Neuron (in vitro differentiated cells): ENCODE measurements at regions not wholly inside any gene's neighbourhood (a gene's known extent, or its start where the extent isn't known, plus 50 kb on each side); places are given as distances from the start of the nearest gene placed in this dataset.
"Not testable (repeated sequence)": the region's sequence is repeated elsewhere in the genome, so short reads cannot be mapped to it uniquely, and the experiment has no call there.

Source experiments
- H2AFZ ChIP-seq: one replicate; pipeline ENCODE4 v1.6.1; 2013; ENCODE audit warnings: low read depth, mild to moderate bottlenecking, inconsistent platforms, low read length, moderate library complexity
- H3K27me3 ChIP-seq: one replicate; pipeline ENCODE4 v1.6.1; 2013; ENCODE audit warnings: low read length; ENCODE audit not compliant: insufficient read depth
- H3K36me3 ChIP-seq: one replicate; pipeline ENCODE4 v1.6.1; 2013; ENCODE audit warnings: low read length; ENCODE audit not compliant: insufficient read depth
- H3K4me1 ChIP-seq: one replicate; pipeline ENCODE4 v1.6.1; 2013; ENCODE audit warnings: low read length; ENCODE audit not compliant: insufficient read depth
- H3K4me3 ChIP-seq: 2 replicates; pipeline ENCODE4 v1.5.1; 2013; ENCODE audit warnings: mild to moderate bottlenecking, low read length, moderate library complexity
- H3K9me3 ChIP-seq: one replicate; pipeline ENCODE4 v1.6.1; 2013; ENCODE audit warnings: low read length

- no peaks in the 10 kb centered on the region for H3K9me3 ChIP-seq
- no peaks in the 10 kb centered on the region for H3K27me3 ChIP-seq
- H3K4me3 ChIP-seq: no peak overlapping the region
- H3K36me3 ChIP-seq: no peaks in the 10 kb centered on the region
- no peaks in the 10 kb centered on the region for H3K4me1 ChIP-seq
- H2AFZ ChIP-seq: no peak overlapping the region
Measured at GRCh38 chr2:13353083-13353482, 636.3 kb downstream of the TRIB2 start.

- Histone ChIP-seq H3K4me3 (no peak overlapping the region), H2AFZ (no peak overlapping the region), H3K9me3 (no peaks in the 10 kb centered on the region), H3K36me3 (no peaks in the 10 kb centered on the region), H3K4me1 (no peaks in the 10 kb centered on the region), H3K27me3 (no peaks in the 10 kb centered on the region)
Measured at GRCh38 chr2:13354031-13354430, 637.3 kb downstream of the TRIB2 start.

GRCh38 chr2:13381928-13382327 lies 665.2 kb downstream of the TRIB2 start:
- H3K4me3 ChIP-seq, H2AFZ ChIP-seq, H3K9me3 ChIP-seq, H3K27me3 ChIP-seq, H3K4me1 ChIP-seq, H3K36me3 ChIP-seq: not testable (repeated sequence)

- H2AFZ ChIP-seq, H3K27me3 ChIP-seq, H3K9me3 ChIP-seq, H3K36me3 ChIP-seq, H3K4me1 ChIP-seq, H3K4me3 ChIP-seq: not testable (repeated sequence)
Measured at GRCh38 chr2:13389172-13389571, 672.4 kb downstream of the TRIB2 start.

DNA sequence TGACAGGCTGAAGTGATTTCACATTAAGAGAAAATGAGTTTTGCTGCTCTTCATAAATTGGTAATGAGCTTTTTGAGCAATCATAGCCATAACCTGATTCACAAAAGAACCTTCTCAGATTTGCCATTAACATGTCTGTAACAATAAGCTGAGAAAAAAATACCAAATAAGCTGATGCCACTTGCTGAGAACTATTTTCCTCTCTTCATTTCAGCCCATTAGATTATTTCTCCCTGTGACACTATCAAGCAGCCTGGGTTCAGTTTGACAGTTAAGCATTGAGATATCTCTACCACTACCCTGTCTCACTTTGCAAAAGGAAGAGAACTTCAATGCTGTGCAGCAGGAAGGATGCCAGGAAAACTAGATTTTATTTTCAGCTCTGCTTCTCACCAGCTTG lies 673.9 kb downstream of the TRIB2 start:
- H3K4me3 ChIP-seq: no peak overlapping the region
- no peaks in the 10 kb centered on the region for H3K9me3 ChIP-seq
- no peaks in the 10 kb centered on the region for H3K27me3 ChIP-seq
- H2AFZ ChIP-seq: no peak overlapping the region
- no peaks in the 10 kb centered on the region for H3K36me3 ChIP-seq
- H3K4me1 ChIP-seq: no peaks in the 10 kb centered on the region

DNA sequence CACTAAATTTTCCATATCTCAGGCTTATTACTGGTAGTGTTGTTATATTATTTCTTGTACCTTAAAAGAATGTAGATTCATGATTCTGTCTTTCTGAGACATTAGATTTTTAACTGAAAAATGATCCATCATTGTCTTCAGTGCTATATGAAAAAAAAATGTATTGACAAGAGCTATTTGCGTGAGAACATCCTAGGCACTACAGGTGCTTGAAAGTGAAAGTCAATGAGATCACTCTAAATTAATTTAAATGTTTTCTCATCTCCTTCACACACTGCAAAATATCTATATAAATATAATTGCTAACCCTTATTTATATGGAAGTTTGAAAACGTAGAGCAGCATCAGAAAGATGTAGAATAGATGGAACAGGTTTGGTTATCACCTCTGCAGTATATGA lies 684.6 kb downstream of the TRIB2 start:
- Histone ChIP-seq H2AFZ (no peak overlapping the region), H3K9me3 (no peaks in the 10 kb centered on the region), H3K36me3 (no peaks in the 10 kb centered on the region), H3K4me3 (no peak overlapping the region), H3K27me3 (no peaks in the 10 kb centered on the region), H3K4me1 (no peaks in the 10 kb centered on the region)

DNA sequence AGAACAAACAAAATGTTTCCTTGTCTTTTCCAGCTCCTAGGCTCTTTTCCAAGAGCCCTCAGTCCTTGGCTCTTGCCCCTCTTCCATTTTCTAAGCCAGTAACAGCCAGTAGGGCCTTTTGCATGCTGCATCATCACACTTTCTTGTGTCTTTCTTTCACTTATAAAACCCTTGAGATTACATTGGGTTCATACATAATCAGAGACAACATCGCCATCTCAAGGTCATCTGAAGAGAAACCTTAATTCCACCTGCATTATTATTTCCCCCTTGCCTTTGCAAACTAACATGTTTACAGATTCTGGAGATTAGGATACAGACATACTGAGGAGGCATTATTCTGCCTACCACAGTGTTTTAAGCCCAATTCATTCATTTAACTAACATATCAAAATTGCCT lies 697.3 kb downstream of the TRIB2 start:
- Histone ChIP-seq H3K9me3 (no peaks in the 10 kb centered on the region), H2AFZ (no peak overlapping the region), H3K27me3 (no peaks in the 10 kb centered on the region), H3K4me1 (no peaks in the 10 kb centered on the region), H3K4me3 (no peak overlapping the region), H3K36me3 (no peaks in the 10 kb centered on the region)

DNA sequence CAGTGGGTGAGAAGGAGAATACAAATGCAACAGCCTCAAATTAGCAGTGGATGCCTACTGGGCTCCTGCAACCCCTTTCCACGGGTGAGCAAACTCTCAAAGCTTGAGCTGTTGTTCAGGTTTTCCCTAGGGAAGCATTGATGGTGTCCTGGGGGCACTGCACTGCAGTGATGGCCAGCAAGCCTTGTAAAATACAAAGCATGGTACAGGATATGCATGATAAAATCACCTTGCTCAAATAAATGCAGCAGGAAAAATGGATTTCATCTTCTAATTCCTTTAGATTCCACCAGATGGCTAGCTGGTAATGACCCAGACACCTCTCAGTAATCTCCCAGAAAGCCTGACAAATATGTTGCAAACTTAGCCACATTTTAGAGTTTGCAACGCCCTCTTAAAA lies 698.2 kb downstream of the TRIB2 start:
- H2AFZ ChIP-seq: no peak overlapping the region
- H3K36me3 ChIP-seq: no peaks in the 10 kb centered on the region
- H3K4me1 ChIP-seq: no peaks in the 10 kb centered on the region
- no peaks in the 10 kb centered on the region for H3K9me3 ChIP-seq
- H3K27me3 ChIP-seq: no peaks in the 10 kb centered on the region
- H3K4me3 ChIP-seq: no peak overlapping the region

DNA sequence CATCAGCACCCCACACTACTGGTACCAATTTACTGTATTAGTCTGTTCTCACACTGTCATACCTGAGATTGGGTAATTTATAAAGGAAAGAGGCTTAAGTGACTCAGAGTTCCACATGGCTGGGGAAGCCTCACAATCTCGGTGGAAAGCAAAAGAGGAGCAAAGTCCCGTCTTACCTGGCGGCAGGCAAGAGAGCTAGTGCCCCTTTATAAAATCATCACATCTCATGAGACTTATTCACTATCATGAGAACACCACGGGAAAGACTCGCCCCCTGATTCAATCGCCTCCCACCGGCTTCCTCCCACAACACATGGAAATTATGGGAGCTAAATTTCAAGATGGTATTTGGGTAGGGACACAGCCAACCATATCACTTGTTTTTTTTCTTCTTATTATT lies 717.2 kb downstream of the TRIB2 start:
- no peak overlapping the region for H2AFZ ChIP-seq
- H3K9me3 ChIP-seq: no peaks in the 10 kb centered on the region
- no peaks in the 10 kb centered on the region for H3K36me3 ChIP-seq
- no peaks in the 10 kb centered on the region for H3K27me3 ChIP-seq
- no peaks in the 10 kb centered on the region for H3K4me1 ChIP-seq
- no peak overlapping the region for H3K4me3 ChIP-seq

- H3K4me3 ChIP-seq, H3K9me3 ChIP-seq, H2AFZ ChIP-seq, H3K36me3 ChIP-seq, H3K27me3 ChIP-seq, H3K4me1 ChIP-seq: not testable (repeated sequence)
Measured at GRCh38 chr2:13443554-13444261, 727.0 kb downstream of the TRIB2 start.

DNA sequence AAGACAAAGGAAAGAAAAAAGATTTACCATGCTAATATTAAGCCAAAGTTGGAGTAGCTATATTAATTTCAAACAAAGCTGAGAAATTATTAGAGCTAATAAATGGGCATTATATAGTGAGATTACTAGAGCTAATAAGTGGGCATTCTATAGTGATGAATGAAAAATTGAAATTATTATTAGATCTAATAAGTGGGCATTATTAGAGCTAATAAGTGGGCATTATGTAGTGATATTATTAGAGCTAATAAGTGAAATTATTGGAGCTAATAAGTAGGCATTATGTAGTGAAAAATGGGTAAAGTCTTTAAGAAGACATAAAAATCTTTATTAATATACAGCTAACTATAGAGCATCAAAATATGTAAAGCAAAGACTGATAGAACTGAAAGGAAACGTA lies 745.7 kb downstream of the TRIB2 start:
- no peaks in the 10 kb centered on the region for H3K4me1 ChIP-seq
- H3K9me3 ChIP-seq: no peaks in the 10 kb centered on the region
- H3K36me3 ChIP-seq: no peaks in the 10 kb centered on the region
- H3K4me3 ChIP-seq: no peak overlapping the region
- H2AFZ ChIP-seq: no peak overlapping the region
- no peaks in the 10 kb centered on the region for H3K27me3 ChIP-seq

DNA sequence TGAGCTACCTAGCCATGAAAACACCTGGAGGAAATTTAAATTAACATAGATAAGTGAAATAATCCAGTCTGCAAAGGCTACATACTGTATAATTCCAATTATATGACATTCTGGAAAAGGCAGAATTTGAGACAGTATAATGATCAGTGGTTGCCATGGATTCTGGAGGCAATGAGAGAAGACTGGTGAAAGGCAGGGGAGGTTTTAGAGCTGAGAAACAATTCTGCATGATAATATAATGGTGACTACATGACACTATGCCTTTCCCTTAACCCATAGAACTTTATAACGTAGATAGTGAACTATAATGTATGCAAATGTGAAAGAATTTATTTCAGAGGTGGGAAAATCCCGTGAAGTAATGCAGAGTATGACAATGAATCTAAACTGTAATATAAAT lies 749.3 kb downstream of the TRIB2 start:
- no peaks in the 10 kb centered on the region for H3K27me3 ChIP-seq
- no peak overlapping the region for H2AFZ ChIP-seq
- no peaks in the 10 kb centered on the region for H3K36me3 ChIP-seq
- no peaks in the 10 kb centered on the region for H3K4me1 ChIP-seq
- no peaks in the 10 kb centered on the region for H3K9me3 ChIP-seq
- no peak overlapping the region for H3K4me3 ChIP-seq

- Histone ChIP-seq H3K27me3 (no peaks in the 10 kb centered on the region), H3K36me3 (no peaks in the 10 kb centered on the region), H3K4me3 (no peak overlapping the region), H2AFZ (no peak overlapping the region), H3K9me3 (no peaks in the 10 kb centered on the region), H3K4me1 (no peaks in the 10 kb centered on the region)
Measured at GRCh38 chr2:13474538-13474937, 757.8 kb downstream of the TRIB2 start.

GRCh38 chr2:13480057-13480456 lies 763.3 kb downstream of the TRIB2 start:
- Histone ChIP-seq H3K4me1 (no peaks in the 10 kb centered on the region), H3K36me3 (no peaks in the 10 kb centered on the region), H3K9me3 (no peaks in the 10 kb centered on the region), H2AFZ (no peak overlapping the region), H3K4me3 (no peak overlapping the region), H3K27me3 (no peaks in the 10 kb centered on the region)
